CD14-positive monocyte (primary cell): ENCODE measurements at regions not wholly inside any gene's neighbourhood (a gene's known extent, or its start where the extent isn't known, plus 50 kb on each side); places are given as distances from the start of the nearest gene placed in this dataset.

Experiments
- DNase-seq, 3 donors: peaks; one replicate each; pipeline ENCODE4 v3.0.0-alpha.2; 2011 to 2022
- H2AFZ ChIP-seq: 2 replicates; pipeline ENCODE4 v1.6.0; 2012; ENCODE audit warnings: mild to moderate bottlenecking, low read depth, low read length, inconsistent platforms; ENCODE audit not compliant: insufficient read depth, poor library complexity, severe bottlenecking
- H3K27ac ChIP-seq, 2 donors: 1 replicate in 1 of 2; 2 replicates in 1 of 2; pipeline ENCODE4 v1.5.1; 2012 to 2013; ENCODE audit warnings: low read length in 2 of 2, control low read depth in 1 of 2, inconsistent platforms in 1 of 2, low read depth in 1 of 2, mild to moderate bottlenecking in 1 of 2
- H3K27me3 ChIP-seq, 2 donors: one replicate each; pipeline versions ENCODE4 v1.6.0 to v1.6.1; 2011 to 2013; ENCODE audit warnings: low read length in 2 of 2; ENCODE audit not compliant: control insufficient read depth in 2 of 2, insufficient read depth in 2 of 2
- H3K36me3 ChIP-seq, 2 donors: replicated peaks in 1 of 2; 1 replicate in 1 of 2; 2 replicates in 1 of 2; pipeline versions ENCODE4 v1.5.1 to v1.6.1; 2012 to 2013; ENCODE audit warnings: low read length in 2 of 2, control low read depth in 1 of 2, inconsistent platforms in 1 of 2, mild to moderate bottlenecking in 1 of 2; ENCODE audit not compliant: insufficient read depth in 2 of 2, control insufficient read depth in 1 of 2
- H3K4me1 ChIP-seq, 2 donors: 1 replicate in 1 of 2; 2 replicates in 1 of 2; pipeline versions ENCODE4 v1.5.1 to v1.6.1; 2012 to 2013; ENCODE audit warnings: low read length in 2 of 2, control low read depth in 1 of 2, inconsistent platforms in 1 of 2, mild to moderate bottlenecking in 1 of 2, moderate library complexity in 1 of 2; ENCODE audit not compliant: insufficient read depth in 2 of 2, control insufficient read depth in 1 of 2
- H3K4me2 ChIP-seq: replicated peaks from 2 replicates; pipeline ENCODE3; 2012; ENCODE audit warnings: low read length, moderate library complexity, mild to moderate bottlenecking; ENCODE audit not compliant: poor library complexity, severe bottlenecking; ENCODE audit errors: extremely low read depth
- H3K4me3 ChIP-seq, 3 experiments: fragments of 200-600 bp in 1 of 3; sonication (generic) in 1 of 3; replicated peaks in 1 of 3; 1 replicate in 2 of 3; 2 replicates in 1 of 3; pipeline ENCODE4 v1.5.1; 2011 to 2013; ENCODE audit warnings: low read length in 3 of 3, mild to moderate bottlenecking in 3 of 3, control low read depth in 2 of 3, low read depth in 2 of 3, inconsistent platforms in 1 of 3, moderate library complexity in 1 of 3
- H3K79me2 ChIP-seq: 2 replicates; pipeline ENCODE4 v1.6.0; 2012; ENCODE audit warnings: mild to moderate bottlenecking, control low read depth, inconsistent platforms, low read length, moderate library complexity; ENCODE audit not compliant: insufficient read depth
- H3K9ac ChIP-seq: 2 replicates; pipeline ENCODE4 v1.6.0; 2017; ENCODE audit warnings: low read length, mild to moderate bottlenecking; ENCODE audit not compliant: insufficient read depth, poor library complexity, severe bottlenecking
- H3K9me3 ChIP-seq, 2 donors: replicated peaks in 1 of 2; 1 replicate in 1 of 2; 2 replicates in 1 of 2; pipeline versions ENCODE4 v1.5.1 to v1.6.1; 2012 to 2013; ENCODE audit warnings: low read length in 2 of 2, control low read depth in 1 of 2; ENCODE audit not compliant: control insufficient read depth in 1 of 2, insufficient read depth in 1 of 2
- H4K20me1 ChIP-seq: 2 replicates; pipeline ENCODE4 v1.6.0; 2012; ENCODE audit warnings: mild to moderate bottlenecking, low read length, control low read depth, moderate library complexity; ENCODE audit not compliant: insufficient read depth
- H3K27ac Mint-ChIP-seq, 7 donors: one replicate each; pipeline ENCODE4 v1.8.0; 2020; ENCODE audit warnings: mild to moderate bottlenecking in 7 of 7, mixed read lengths in 7 of 7, moderate library complexity in 6 of 7, inconsistent platforms in 2 of 7
- H3K27me3 Mint-ChIP-seq, 3 donors: one replicate each; pipeline ENCODE4 v1.8.0; 2021 to 2022; ENCODE audit warnings: low read depth in 3 of 3, mild to moderate bottlenecking in 3 of 3, mixed read lengths in 3 of 3, moderate library complexity in 3 of 3, inconsistent platforms in 1 of 3
- H3K36me3 Mint-ChIP-seq, 2 donors: one replicate each; pipeline ENCODE4 v1.8.0; 2020; ENCODE audit warnings: mixed read lengths in 2 of 2, inconsistent platforms in 1 of 2, mild to moderate bottlenecking in 1 of 2
- H3K4me1 Mint-ChIP-seq: one replicate; pipeline ENCODE4 v1.8.0; 2020; ENCODE audit warnings: mild to moderate bottlenecking, mixed read lengths
- H3K4me3 Mint-ChIP-seq, 2 donors: one replicate each; pipeline ENCODE4 v1.8.0; 2020; ENCODE audit warnings: mild to moderate bottlenecking in 2 of 2, mixed read lengths in 2 of 2, moderate library complexity in 1 of 2
- H3K9me3 Mint-ChIP-seq, 7 donors: one replicate each; pipeline ENCODE4 v1.8.0; 2020 to 2022; ENCODE audit warnings: mixed read lengths in 7 of 7, mild to moderate bottlenecking in 6 of 7, moderate library complexity in 6 of 7, inconsistent platforms in 2 of 7
- WGBS: methylation state at CpG from one replicate; pipeline ENCODE4 v1.1.5; 2013; ENCODE audit warnings: missing lambda C conversion rate; ENCODE audit not compliant: insufficient coverage; 5-methylcytosine and 5-hydroxymethylcytosine counted together
- intact Hi-C, 2 donors: fragments of 100-400 bp; cut with micrococcal nuclease; formaldehyde crosslinking; loops; one replicate each; pipeline versions ENCODE4 v1.15.0 to v1.15.1; 2023
- TF ChIP-seq, protein P1 (sequence below): fragments of 200-600 bp; IDR thresholded peaks from one replicate; pipeline ENCODE4 v1.8.0; 2022; ENCODE audit warnings: antibody characterized with exemption, mild to moderate bottlenecking

- Mint-ChIP-seq H3K36me3 (no peaks in the 10 kb centered on the region), H3K27ac (peak overlapping the region in 2 of 7 donors; percentile 25 to 26), H3K27me3 (peaks cover 2 to 5% (median 4%) of the 10 kb centered on the region in 3 donors), H3K4me3 (no peak overlapping the region), H3K4me1 (peaks cover 58% of the 10 kb centered on the region), H3K9me3 (peaks cover 0 to 3% (median 0%) of the 10 kb centered on the region in 7 donors)
- Histone ChIP-seq H4K20me1 (no peaks in the 10 kb centered on the region), H3K4me3 (no peak overlapping the region), H3K9ac (no peak overlapping the region), H2AFZ (no peak overlapping the region), H3K9me3 (no peaks in the 10 kb centered on the region), H3K79me2 (no peaks in the 10 kb centered on the region), H3K4me1 (peaks cover 23 to 49% of the 10 kb centered on the region in 2 donors), H3K27ac (no peak overlapping the region), H3K27me3 (no peaks in the 10 kb centered on the region), H3K4me2 (no peak overlapping the region), H3K36me3 (no peaks in the 10 kb centered on the region)
- DNase-seq = no peak
- intact Hi-C loops = no loop called here
- TF ChIP-seq, protein P1, sequence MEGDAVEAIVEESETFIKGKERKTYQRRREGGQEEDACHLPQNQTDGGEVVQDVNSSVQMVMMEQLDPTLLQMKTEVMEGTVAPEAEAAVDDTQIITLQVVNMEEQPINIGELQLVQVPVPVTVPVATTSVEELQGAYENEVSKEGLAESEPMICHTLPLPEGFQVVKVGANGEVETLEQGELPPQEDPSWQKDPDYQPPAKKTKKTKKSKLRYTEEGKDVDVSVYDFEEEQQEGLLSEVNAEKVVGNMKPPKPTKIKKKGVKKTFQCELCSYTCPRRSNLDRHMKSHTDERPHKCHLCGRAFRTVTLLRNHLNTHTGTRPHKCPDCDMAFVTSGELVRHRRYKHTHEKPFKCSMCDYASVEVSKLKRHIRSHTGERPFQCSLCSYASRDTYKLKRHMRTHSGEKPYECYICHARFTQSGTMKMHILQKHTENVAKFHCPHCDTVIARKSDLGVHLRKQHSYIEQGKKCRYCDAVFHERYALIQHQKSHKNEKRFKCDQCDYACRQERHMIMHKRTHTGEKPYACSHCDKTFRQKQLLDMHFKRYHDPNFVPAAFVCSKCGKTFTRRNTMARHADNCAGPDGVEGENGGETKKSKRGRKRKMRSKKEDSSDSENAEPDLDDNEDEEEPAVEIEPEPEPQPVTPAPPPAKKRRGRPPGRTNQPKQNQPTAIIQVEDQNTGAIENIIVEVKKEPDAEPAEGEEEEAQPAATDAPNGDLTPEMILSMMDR = no peak
- WGBS = no CpG with 5 or more reads among the region's 4 CpGs
Measured at GRCh38 chr10:110409488-110409887, 88.2 kb upstream of the DUSP5 start.

DNA sequence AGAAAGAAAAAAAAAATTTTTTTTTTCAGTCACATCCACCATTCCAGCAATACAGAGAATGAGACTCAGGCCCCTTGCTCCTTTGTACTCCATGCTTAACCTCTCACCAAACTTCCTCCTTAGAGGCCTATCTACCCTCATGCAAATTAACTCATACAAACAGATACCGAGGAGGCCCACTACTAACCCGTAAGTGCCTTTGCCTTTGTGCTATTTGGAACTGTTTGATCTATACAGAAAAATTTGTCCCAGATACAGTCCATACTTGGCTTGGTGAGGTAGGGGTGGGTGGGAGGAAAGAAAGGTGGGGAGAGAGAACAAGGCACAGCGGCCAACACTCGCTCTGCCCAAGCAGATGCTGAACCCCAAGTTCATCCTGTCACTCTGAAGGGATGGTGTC, 87.8 kb upstream of the DUSP5 start:
- DNase-seq = no peak
- Histone ChIP-seq H3K9me3 (no peaks in the 10 kb centered on the region), H3K4me1 (peaks cover 27 to 54% of the 10 kb centered on the region in 2 donors), H3K9ac (no peak overlapping the region), H3K36me3 (no peaks in the 10 kb centered on the region), H3K79me2 (no peaks in the 10 kb centered on the region), H3K27ac (no peak overlapping the region), H3K27me3 (no peaks in the 10 kb centered on the region), H2AFZ (no peak overlapping the region), H3K4me2 (peak overlapping the region; percentile 12), H3K4me3 (no peak overlapping the region), H4K20me1 (no peaks in the 10 kb centered on the region)
- Mint-ChIP-seq H3K27me3 (peaks cover 3 to 5% (median 4%) of the 10 kb centered on the region in 3 donors), H3K4me1 (peaks cover 58% of the 10 kb centered on the region), H3K4me3 (no peak overlapping the region), H3K27ac (peak overlapping the region in 1 of 7 donors; percentile 60), H3K36me3 (peaks cover 0 to 1% of the 10 kb centered on the region in 2 donors), H3K9me3 (peaks cover 0 to 4% (median 0%) of the 10 kb centered on the region in 7 donors)
- WGBS = 100% methylated on average over 2 of the region's 4 CpGs
- TF ChIP-seq, protein P1 = no peak
- intact Hi-C loops = loop anchor here (5.0 kb wide), 5 partner anchors 58 to 137 kb away; partner anchors contain the start of gene DUSP5 (in 1 of the 2)
